ENCODE measurements at regions not wholly inside any gene's neighbourhood (a gene's known extent, or its start where the extent isn't known, plus 50 kb on each side); places are given as distances from the start of the nearest gene placed in this dataset.

- TF ChIP-seq CTCF (IDR thresholded peaks at IDR 0.05; ENCODE audit: insufficient read depth, low read depth, low read length) (no peak), EZH2 (IDR thresholded peaks at IDR 0.05; ENCODE audit: insufficient read depth, low read length) (no peak)
Measured at GRCh38 chr20:60116128-60116909, 158.1 kb downstream of the CDH26 start.

Data from astrocyte (in vitro differentiated cells and primary cell).